ENCODE measurements at regions not wholly inside any gene's neighbourhood (a gene's known extent, or its start where the extent isn't known, plus 50 kb on each side); places are given as distances from the start of the nearest gene placed in this dataset.
"Not testable (repeated sequence)": the region's sequence is repeated elsewhere in the genome, so short reads cannot be mapped to it uniquely, and the experiment has no call there.

GRCh38 chr3:177720927-177721326 lies 523.6 kb upstream of the TBL1XR1 start:
- not testable (repeated sequence) for TF ChIP-seq CTCF (conservative IDR thresholded peaks at IDR 0.05; ENCODE audit: low read depth, low read length); EZH2 (IDR thresholded peaks at IDR 0.05; ENCODE audit: low read length, unreplicated experiment)

Measured in PC-3 (cell line).